OCI-LY1 (cell line): ENCODE measurements at regions not wholly inside any gene's neighbourhood (a gene's known extent, or its start where the extent isn't known, plus 50 kb on each side); places are given as distances from the start of the nearest gene placed in this dataset.

ENCODE experiments used
- EZH2 ChIP-seq: fragments of 200-600 bp; sonication (generic), shearing (Covaris generic); IDR thresholded peaks from 2 replicates; pipeline ENCODE4 v1.8.0; 2017; ENCODE audit warnings: borderline replicate concordance, mixed run types, mild to moderate bottlenecking, antibody characterized with exemption, low read length, moderate library complexity, mixed read lengths
- TF ChIP-seq, protein P1 (sequence below): fragments of 200-600 bp; sonication (generic), shearing (Covaris generic); IDR thresholded peaks from 2 replicates; pipeline ENCODE4 v1.5.1; 2017; ENCODE audit warnings: mild to moderate bottlenecking, antibody characterized with exemption, low read length, moderate library complexity, mixed read lengths

DNA sequence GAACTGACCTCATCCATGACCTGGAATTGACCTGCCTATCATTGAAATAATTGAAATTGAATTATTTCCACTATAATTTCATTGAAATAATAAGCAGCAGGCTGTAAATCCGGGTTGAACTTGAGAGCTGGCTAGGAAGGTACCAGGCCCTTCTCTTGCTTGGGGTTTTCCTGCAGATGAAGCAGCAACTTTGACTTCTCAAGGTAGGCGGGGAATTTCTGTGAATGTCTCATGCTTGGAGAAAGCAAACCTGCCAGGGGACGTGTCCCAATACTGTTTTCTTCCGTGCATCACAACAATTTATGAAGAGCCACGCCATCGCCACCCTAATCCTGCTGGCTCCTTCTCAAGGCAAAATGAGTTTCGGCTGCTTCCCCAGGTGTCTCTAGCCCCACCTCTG, 97.5 kb upstream of the XYLT1 start:
- TF ChIP-seq, protein P1, sequence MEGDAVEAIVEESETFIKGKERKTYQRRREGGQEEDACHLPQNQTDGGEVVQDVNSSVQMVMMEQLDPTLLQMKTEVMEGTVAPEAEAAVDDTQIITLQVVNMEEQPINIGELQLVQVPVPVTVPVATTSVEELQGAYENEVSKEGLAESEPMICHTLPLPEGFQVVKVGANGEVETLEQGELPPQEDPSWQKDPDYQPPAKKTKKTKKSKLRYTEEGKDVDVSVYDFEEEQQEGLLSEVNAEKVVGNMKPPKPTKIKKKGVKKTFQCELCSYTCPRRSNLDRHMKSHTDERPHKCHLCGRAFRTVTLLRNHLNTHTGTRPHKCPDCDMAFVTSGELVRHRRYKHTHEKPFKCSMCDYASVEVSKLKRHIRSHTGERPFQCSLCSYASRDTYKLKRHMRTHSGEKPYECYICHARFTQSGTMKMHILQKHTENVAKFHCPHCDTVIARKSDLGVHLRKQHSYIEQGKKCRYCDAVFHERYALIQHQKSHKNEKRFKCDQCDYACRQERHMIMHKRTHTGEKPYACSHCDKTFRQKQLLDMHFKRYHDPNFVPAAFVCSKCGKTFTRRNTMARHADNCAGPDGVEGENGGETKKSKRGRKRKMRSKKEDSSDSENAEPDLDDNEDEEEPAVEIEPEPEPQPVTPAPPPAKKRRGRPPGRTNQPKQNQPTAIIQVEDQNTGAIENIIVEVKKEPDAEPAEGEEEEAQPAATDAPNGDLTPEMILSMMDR, result no peak
- TF ChIP-seq EZH2, result no peak
